Loucy (cell line): ENCODE measurements at regions not wholly inside any gene's neighbourhood (a gene's known extent, or its start where the extent isn't known, plus 50 kb on each side); places are given as distances from the start of the nearest gene placed in this dataset.

Experiments
- H2AFZ ChIP-seq: fragments of 200-600 bp; sonication (generic); 2 replicates; pipeline ENCODE4 v1.6.0; 2016; ENCODE audit warnings: antibody characterized with exemption, mild to moderate bottlenecking, low read length, moderate library complexity
- H3F3A ChIP-seq: fragments of 200-600 bp; 2 replicates; pipeline ENCODE4 v1.6.0; 2016; ENCODE audit warnings: antibody characterized with exemption, low read depth, mild to moderate bottlenecking
- H3K27me3 ChIP-seq: fragments of 200-600 bp; sonication (generic); 2 replicates; pipeline ENCODE4 v1.6.1; 2014; ENCODE audit warnings: low read length, mild to moderate bottlenecking; ENCODE audit not compliant: insufficient read depth, poor library complexity, severe bottlenecking
- H3K36me3 ChIP-seq: fragments of 200-600 bp; sonication (generic); 2 replicates; pipeline ENCODE4 v1.6.1; 2016; ENCODE audit warnings: low read length; ENCODE audit not compliant: insufficient read depth
- H3K4me1 ChIP-seq: fragments of 200-600 bp; sonication (generic); 2 replicates; pipeline ENCODE4 v1.5.1; 2014; ENCODE audit warnings: low read length, mild to moderate bottlenecking; ENCODE audit not compliant: insufficient read depth, poor library complexity, severe bottlenecking
- H3K4me2 ChIP-seq: fragments of 200-600 bp; sonication (generic); 2 replicates; pipeline ENCODE4 v1.6.0; 2014; ENCODE audit warnings: antibody characterized with exemption, low read length, low read depth, mild to moderate bottlenecking; ENCODE audit not compliant: poor library complexity, severe bottlenecking
- H3K4me3 ChIP-seq: fragments of 200-600 bp; sonication (generic); 2 replicates; pipeline ENCODE4 v1.5.1; 2014; ENCODE audit warnings: low read length, mild to moderate bottlenecking, mixed read lengths; ENCODE audit not compliant: poor library complexity, severe bottlenecking
- H3K79me2 ChIP-seq: fragments of 200-600 bp; sonication (generic); 2 replicates; pipeline ENCODE4 v1.6.1; 2014; ENCODE audit warnings: low read length; ENCODE audit not compliant: insufficient read depth
- H3K9ac ChIP-seq: fragments of 200-600 bp; sonication (generic); 2 replicates; pipeline ENCODE4 v1.6.0; 2014; ENCODE audit warnings: mild to moderate bottlenecking, low read depth, low read length, moderate library complexity; ENCODE audit not compliant: poor library complexity, severe bottlenecking
- H3K9me2 ChIP-seq: fragments of 200-600 bp; sonication (generic); replicated peaks from 2 replicates; pipeline ENCODE4 v1.6.1; 2016; ENCODE audit warnings: low read depth, low read length, mixed read lengths
- H3K9me3 ChIP-seq: fragments of 200-600 bp; sonication (generic); 2 replicates; pipeline ENCODE4 v1.6.1; 2014; ENCODE audit warnings: mild to moderate bottlenecking, antibody characterized with exemption, low read length, low read depth; ENCODE audit not compliant: insufficient read depth
- H4K20me1 ChIP-seq: fragments of 200-600 bp; sonication (generic); 2 replicates; pipeline ENCODE4 v1.6.0; 2014; ENCODE audit warnings: antibody characterized with exemption, low read length, mild to moderate bottlenecking; ENCODE audit not compliant: insufficient read depth, poor library complexity, severe bottlenecking
- CTCF ChIP-seq: fragments of 200-600 bp; sonication (generic); conservative IDR thresholded peaks from 2 replicates; pipeline ENCODE4 v1.5.1; 2014; ENCODE audit warnings: mild to moderate bottlenecking, antibody characterized with exemption, low read length
- EZH2phosphoT487 ChIP-seq: fragments of 200-600 bp; IDR thresholded peaks from 2 replicates; pipeline ENCODE4 v1.6.1; 2018; ENCODE audit warnings: antibody characterized with exemption, mild to moderate bottlenecking, moderate library complexity, borderline replicate concordance

GRCh38 chr5:99614888-99615287 is 686.1 kb upstream of the CHD1 start:
- H3K9me2 ChIP-seq: no peaks in the 10 kb centered on the region
- no peaks in the 10 kb centered on the region for H3K9me3 ChIP-seq
- H3F3A ChIP-seq: no peaks in the 10 kb centered on the region
- H3K4me2 ChIP-seq: no peak overlapping the region
- H3K4me3 ChIP-seq: no peak overlapping the region
- H3K9ac ChIP-seq: no peak overlapping the region
- H3K27me3 ChIP-seq: no peaks in the 10 kb centered on the region
- no peaks in the 10 kb centered on the region for H3K4me1 ChIP-seq
- no peaks in the 10 kb centered on the region for H3K79me2 ChIP-seq
- H2AFZ ChIP-seq: no peak overlapping the region
- H4K20me1 ChIP-seq: no peaks in the 10 kb centered on the region
- no peaks in the 10 kb centered on the region for H3K36me3 ChIP-seq
- TF ChIP-seq CTCF (no peak), EZH2phosphoT487 (no peak)

GRCh38 chr5:99607124-99607523 is 678.3 kb upstream of the CHD1 start:
- no peak overlapping the region for H2AFZ ChIP-seq
- H4K20me1 ChIP-seq: no peaks in the 10 kb centered on the region
- no peaks in the 10 kb centered on the region for H3K36me3 ChIP-seq
- H3K9me2 ChIP-seq: no peaks in the 10 kb centered on the region
- H3K9ac ChIP-seq: no peak overlapping the region
- H3K4me3 ChIP-seq: no peak overlapping the region
- no peaks in the 10 kb centered on the region for H3K27me3 ChIP-seq
- TF ChIP-seq CTCF (no peak), EZH2phosphoT487 (no peak)
- no peaks in the 10 kb centered on the region for H3F3A ChIP-seq
- H3K4me2 ChIP-seq: no peak overlapping the region
- H3K79me2 ChIP-seq: no peaks in the 10 kb centered on the region
- H3K9me3 ChIP-seq: no peaks in the 10 kb centered on the region
- peaks cover 5% of the 10 kb centered on the region for H3K4me1 ChIP-seq

GRCh38 chr5:99605904-99606303 is 677.1 kb upstream of the CHD1 start:
- TF ChIP-seq CTCF (no peak), EZH2phosphoT487 (no peak)
- H3K9me3 ChIP-seq: no peaks in the 10 kb centered on the region
- H3K27me3 ChIP-seq: no peaks in the 10 kb centered on the region
- no peaks in the 10 kb centered on the region for H3K36me3 ChIP-seq
- no peak overlapping the region for H3K4me2 ChIP-seq
- no peak overlapping the region for H3K4me3 ChIP-seq
- no peaks in the 10 kb centered on the region for H4K20me1 ChIP-seq
- H3K9ac ChIP-seq: no peak overlapping the region
- H3K79me2 ChIP-seq: no peaks in the 10 kb centered on the region
- H3K4me1 ChIP-seq: peaks cover 5% of the 10 kb centered on the region
- H2AFZ ChIP-seq: no peak overlapping the region
- H3K9me2 ChIP-seq: no peaks in the 10 kb centered on the region
- H3F3A ChIP-seq: no peaks in the 10 kb centered on the region
